ENCODE measurements at regions not wholly inside any gene's neighbourhood (a gene's known extent, or its start where the extent isn't known, plus 50 kb on each side); places are given as distances from the start of the nearest gene placed in this dataset.

GRCh38 chr17:64728041-64728695 is 66.1 kb upstream of the SMURF2 start:
- no peak for TF ChIP-seq PPARA (CRISPR knock-in tag; IDR thresholded peaks at IDR 0.05; ENCODE audit: borderline replicate concordance)
- TF ChIP-seq ISL1 (CRISPR knock-in tag; IDR thresholded peaks at IDR 0.05) = no peak

All from SK-N-SH treated with all-trans-retinoic acid at 6 μM for 48 hours (cell line).